Breast epithelium (tissue), 4 donors: ENCODE measurements at regions not wholly inside any gene's neighbourhood (a gene's known extent, or its start where the extent isn't known, plus 50 kb on each side); places are given as distances from the start of the nearest gene placed in this dataset.
"Not testable (repeated sequence)": the region's sequence is repeated elsewhere in the genome, so short reads cannot be mapped to it uniquely, and the experiment has no call there.

ENCODE experiments used
- DNase-seq, 2 donors: peaks; one replicate each; pipeline ENCODE4 v3.0.0-alpha.2; 2019; ENCODE audit warnings: low spot score in 2 of 2
- H3K27ac ChIP-seq, 2 donors: fragments of 200-600 bp; sonication (generic) in 1 of 2; one replicate each; pipeline ENCODE4 v1.5.1; 2016 to 2019; ENCODE audit warnings: mild to moderate bottlenecking in 1 of 2
- H3K27me3 ChIP-seq, 2 donors: fragments of 200-600 bp; sonication (generic) in 1 of 2; one replicate each; pipeline versions ENCODE4 v1.5.1 to v1.6.0; 2017 to 2019; ENCODE audit warnings: control low read depth in 1 of 2, mild to moderate bottlenecking in 1 of 2
- H3K36me3 ChIP-seq: fragments of 200-600 bp; one replicate; pipeline ENCODE4 v1.5.1; 2019
- H3K4me1 ChIP-seq, 2 donors: fragments of 200-600 bp; sonication (generic); one replicate each; pipeline ENCODE4 v1.5.1; 2016 to 2019; ENCODE audit warnings: control low read depth in 1 of 2
- H3K4me3 ChIP-seq, 3 donors: fragments of 200-600 bp; sonication (generic); 1 replicate in 2 of 3; 2 replicates in 1 of 3; pipeline ENCODE4 v1.5.1; 2016 to 2019; ENCODE audit warnings: mild to moderate bottlenecking in 3 of 3, moderate library complexity in 2 of 3
- H3K9me3 ChIP-seq, 2 donors: fragments of 200-600 bp; sonication (generic) in 1 of 2; one replicate each; pipeline ENCODE4 v1.5.1; 2016 to 2019; ENCODE audit warnings: control low read depth in 1 of 2
- CTCF ChIP-seq, 3 donors: fragments of 450-650 bp; IDR thresholded peaks; one replicate each; pipeline ENCODE4 v1.5.1; 2016 to 2017; ENCODE audit warnings: antibody characterized with exemption in 3 of 3, mild to moderate bottlenecking in 3 of 3, moderate library complexity in 3 of 3
- POLR2A ChIP-seq: fragments of 450-650 bp; IDR thresholded peaks from one replicate; pipeline ENCODE4 v1.6.1; 2016; ENCODE audit warnings: antibody characterized with exemption, mild to moderate bottlenecking, moderate library complexity
- POLR2AphosphoS5 ChIP-seq, 3 donors: sonication (generic); formaldehyde crosslinking; IDR thresholded peaks; one replicate each; pipeline ENCODE4 v1.6.1; 2017; ENCODE audit warnings: antibody characterized with exemption in 3 of 3
- intact Hi-C: fragments of 100-400 bp; cut with DNase I; formaldehyde crosslinking; loops from one replicate; pipeline ENCODE4 v1.15.1; 2023; ENCODE audit warnings: low total_unique reads

GRCh38 chr21:28282833-28283232 lies 709.8 kb downstream of the LTN1 start:
- intact Hi-C loops, result no loop called here
- no peaks in the 10 kb centered on the region for H3K27me3 ChIP-seq
- no peak for TF ChIP-seq POLR2AphosphoS5 (IDR thresholded peaks at IDR 0.05)
- no peak for TF ChIP-seq POLR2A
- no peak for TF ChIP-seq CTCF (IDR thresholded peaks at IDR 0.05)
- H3K4me3 ChIP-seq, result no peak overlapping the region
- no peaks in the 10 kb centered on the region for H3K9me3 ChIP-seq
- DNase-seq, result no peak
- no peak overlapping the region for H3K27ac ChIP-seq
- no peaks in the 10 kb centered on the region for H3K36me3 ChIP-seq
- no peaks in the 10 kb centered on the region for H3K4me1 ChIP-seq

- DNase-seq, H3K4me3 ChIP-seq, H3K4me1 ChIP-seq, H3K9me3 ChIP-seq, H3K36me3 ChIP-seq, H3K27me3 ChIP-seq, H3K27ac ChIP-seq: not testable (repeated sequence)
- intact Hi-C loops, result loop anchor here (2.0 kb wide), 1 partner anchor 55 kb away; no protein-coding TSS in a partner anchor
Measured at GRCh38 chr21:28281357-28281756, 711.3 kb downstream of the LTN1 start.

- Histone ChIP-seq H3K36me3 (no peaks in the 10 kb centered on the region), H3K27ac (no peak overlapping the region), H3K27me3 (no peaks in the 10 kb centered on the region), H3K4me1 (no peaks in the 10 kb centered on the region), H3K9me3 (peaks cover 0 to 10% of the 10 kb centered on the region in 2 donors), H3K4me3 (no peak overlapping the region)
- no peak for DNase-seq
- TF ChIP-seq POLR2A (no peak), POLR2AphosphoS5 (IDR thresholded peaks at IDR 0.05) (no peak), CTCF (IDR thresholded peaks at IDR 0.05) (no peak)
- intact Hi-C loops, result loop anchor here (2.0 kb wide), 1 partner anchor 54 kb away; no protein-coding TSS in a partner anchor
Measured at GRCh38 chr21:28280611-28281010, 712.1 kb downstream of the LTN1 start.

- Histone ChIP-seq H3K4me3 (no peak overlapping the region), H3K27ac (no peak overlapping the region), H3K27me3 (no peaks in the 10 kb centered on the region), H3K9me3 (peaks cover 0 to 10% of the 10 kb centered on the region in 2 donors), H3K36me3 (no peaks in the 10 kb centered on the region), H3K4me1 (no peaks in the 10 kb centered on the region)
- intact Hi-C loops, result no loop called here
- no peak for TF ChIP-seq CTCF (IDR thresholded peaks at IDR 0.05)
- DNase-seq, result no peak
Measured at GRCh38 chr21:28277324-28277723, 715.4 kb downstream of the LTN1 start.

- no peaks in the 10 kb centered on the region for H3K36me3 ChIP-seq
- no peak overlapping the region for H3K27ac ChIP-seq
- no peaks in the 10 kb centered on the region for H3K27me3 ChIP-seq
- H3K4me3 ChIP-seq, result no peak overlapping the region
- intact Hi-C loops, result no loop called here
- H3K4me1 ChIP-seq, result no peaks in the 10 kb centered on the region
- DNase-seq, result no peak
- H3K9me3 ChIP-seq, result peaks cover 0 to 10% of the 10 kb centered on the region in 2 donors
- TF ChIP-seq POLR2A (no peak), CTCF (IDR thresholded peaks at IDR 0.05) (no peak), POLR2AphosphoS5 (IDR thresholded peaks at IDR 0.05) (no peak)
Measured at GRCh38 chr21:28272272-28272992, 720.2 kb downstream of the LTN1 start.
